GM12865 (cell line): ENCODE measurements at regions not wholly inside any gene's neighbourhood (a gene's known extent, or its start where the extent isn't known, plus 50 kb on each side); places are given as distances from the start of the nearest gene placed in this dataset.

Experiments used
- DNase-seq: peaks from one replicate; pipeline ENCODE4 v3.0.0; 2010; ENCODE audit warnings: low read depth
- H3K4me3 ChIP-seq: 2 replicates; pipeline ENCODE4 v1.5.1; 2011; ENCODE audit warnings: mild to moderate bottlenecking, low read depth, low read length, control low read depth
- CTCF ChIP-seq: IDR thresholded peaks from 2 replicates; pipeline ENCODE4 v1.5.1; 2011; ENCODE audit warnings: low read length, control low read depth, low read depth, inconsistent platforms; ENCODE audit not compliant: insufficient read depth; ENCODE audit errors: missing control alignments

GRCh38 chr19:29113838-29114237, 99.1 kb downstream of the UQCRFS1 start:
- H3K4me3 ChIP-seq, result no peak overlapping the region
- TF ChIP-seq CTCF, result no peak
- DNase-seq, result no peak

GRCh38 chr19:29111576-29111975, 101.4 kb downstream of the UQCRFS1 start:
- H3K4me3 ChIP-seq, result no peak overlapping the region
- no peak for DNase-seq

GRCh38 chr19:29107831-29108230, 105.1 kb downstream of the UQCRFS1 start:
- no peak overlapping the region for H3K4me3 ChIP-seq
- no peak for DNase-seq
- TF ChIP-seq CTCF, result no peak

More at GRCh38 chr19:29111576-29111975, 101.4 kb downstream of the UQCRFS1 start:
- no peak for TF ChIP-seq CTCF

- no peak for TF ChIP-seq CTCF
- DNase-seq, result no peak
- no peak overlapping the region for H3K4me3 ChIP-seq
Observed at GRCh38 chr19:29106346-29106885, 106.5 kb downstream of the UQCRFS1 start.

GRCh38 chr19:29105629-29106292, 107.2 kb downstream of the UQCRFS1 start:
- TF ChIP-seq CTCF, result no peak
- no peak overlapping the region for H3K4me3 ChIP-seq
- DNase-seq, result no peak

GRCh38 chr19:29104605-29105241, 108.2 kb downstream of the UQCRFS1 start:
- no peak for DNase-seq
- TF ChIP-seq CTCF, result no peak
- no peak overlapping the region for H3K4me3 ChIP-seq
